Activated CD4-positive, alpha-beta T cell treated with anti-CD3 and anti-CD28 coated beads, Interleukin-2, amount 50 U/mL, for 48 hours (primary cell): ENCODE measurements at regions not wholly inside any gene's neighbourhood (a gene's known extent, or its start where the extent isn't known, plus 50 kb on each side); places are given as distances from the start of the nearest gene placed in this dataset.

ENCODE experiments used
- DNase-seq, 2 experiments: peaks; one replicate each; pipeline ENCODE4 v3.0.0-alpha.2; 2020

DNA sequence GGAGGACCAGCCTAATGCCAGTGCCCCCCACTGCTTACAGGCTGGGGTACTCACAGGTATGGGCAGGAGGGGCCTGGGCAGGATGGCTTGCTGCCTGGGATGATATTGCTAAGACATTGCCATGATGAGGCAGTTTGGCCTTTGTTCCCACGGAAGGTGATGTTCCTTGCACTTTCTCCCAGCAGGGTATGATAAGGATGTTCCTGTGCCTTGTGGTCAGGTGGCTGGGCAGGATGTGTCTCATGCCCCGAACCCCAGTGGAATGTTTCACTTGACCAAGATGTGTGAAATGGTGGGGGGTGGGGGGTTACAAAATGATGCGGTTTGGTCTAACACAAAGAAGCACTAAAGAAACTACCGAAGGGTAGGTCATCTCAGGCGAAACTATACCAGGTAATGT is 337.8 kb upstream of the ZFHX3 start:
- no peak for DNase-seq

DNA sequence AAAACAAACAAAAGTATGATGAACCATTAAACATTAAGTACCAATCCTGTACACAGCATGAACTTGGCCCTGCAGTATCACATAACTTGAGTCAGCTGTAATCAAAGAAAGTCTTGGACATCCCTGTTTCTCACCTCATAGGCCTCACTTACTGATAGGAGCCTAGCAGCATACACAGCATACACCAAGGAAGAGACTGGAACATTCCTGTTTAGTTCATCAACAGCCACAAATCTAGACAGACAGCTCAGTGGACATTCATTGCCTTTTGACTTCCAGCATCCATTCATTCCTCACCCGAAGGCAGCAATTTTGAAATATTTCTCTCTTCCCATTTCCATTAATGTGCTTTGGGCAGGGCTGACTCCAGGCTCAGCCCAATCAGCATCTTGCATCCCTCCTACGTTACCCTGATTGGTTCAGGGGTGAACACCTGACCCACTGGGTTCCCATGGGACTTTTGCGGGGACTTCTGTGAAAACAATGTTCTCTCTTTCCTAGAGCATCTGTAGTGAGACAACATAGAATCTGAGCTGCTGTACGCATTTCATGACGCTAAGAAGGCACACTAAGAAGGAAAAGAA is 336.7 kb upstream of the ZFHX3 start:
- no peak for DNase-seq

DNA sequence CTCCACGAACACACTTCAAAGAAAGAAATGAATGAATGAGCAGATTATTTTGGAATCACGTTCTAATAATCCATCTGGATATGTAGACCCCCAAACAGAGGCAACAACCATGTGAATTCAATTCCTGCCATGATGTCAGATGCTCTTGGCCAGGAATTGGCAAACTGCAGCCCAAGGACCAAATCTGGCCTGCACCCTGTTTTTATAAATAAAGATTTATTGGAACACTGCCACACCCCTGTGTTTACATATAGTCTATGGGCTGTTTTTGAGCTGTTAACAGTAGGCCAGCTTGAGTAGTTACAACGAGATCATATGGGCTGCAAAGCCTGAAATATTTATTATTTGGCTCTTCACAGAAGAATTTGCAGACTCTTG is 336.0 kb upstream of the ZFHX3 start:
- DNase-seq: no peak

DNA sequence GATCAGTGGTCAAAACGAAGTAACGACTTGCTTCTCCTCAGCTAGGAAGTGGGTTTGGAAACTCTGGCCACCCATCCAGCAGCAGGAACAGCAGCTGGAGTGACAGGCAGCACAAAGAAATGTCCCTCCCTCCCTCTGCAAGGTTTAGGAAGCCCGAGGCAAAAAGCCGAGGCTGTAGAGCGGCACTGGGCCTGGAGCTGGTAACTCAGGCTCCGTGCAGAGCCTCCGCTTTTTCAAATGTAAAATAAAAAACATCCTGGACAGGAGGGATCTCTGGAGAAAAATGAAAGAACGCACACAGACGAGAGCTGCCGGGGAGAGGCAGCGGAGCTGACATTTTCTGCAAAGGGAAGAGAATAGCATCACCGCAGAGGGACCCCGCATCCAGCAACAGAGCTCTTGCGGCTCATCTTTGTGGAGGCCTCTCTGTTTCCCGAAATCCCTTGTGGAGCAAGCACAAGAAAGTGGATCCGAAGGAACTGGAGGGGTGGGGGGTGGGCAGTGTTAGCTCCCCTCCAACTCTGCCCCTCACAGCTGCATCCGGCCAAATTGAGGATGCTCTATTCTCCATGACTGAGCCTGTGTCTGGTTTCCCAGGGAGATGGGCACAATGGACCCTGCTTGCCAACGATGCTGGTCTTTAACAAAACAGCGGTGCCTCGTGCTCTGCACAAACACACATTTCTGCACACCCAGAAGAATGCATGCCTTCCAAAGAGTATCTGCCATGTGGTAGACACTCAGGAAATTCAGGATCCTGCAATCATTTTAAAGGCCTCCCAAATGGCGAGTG is 335.5 kb upstream of the ZFHX3 start:
- no peak for DNase-seq

DNA sequence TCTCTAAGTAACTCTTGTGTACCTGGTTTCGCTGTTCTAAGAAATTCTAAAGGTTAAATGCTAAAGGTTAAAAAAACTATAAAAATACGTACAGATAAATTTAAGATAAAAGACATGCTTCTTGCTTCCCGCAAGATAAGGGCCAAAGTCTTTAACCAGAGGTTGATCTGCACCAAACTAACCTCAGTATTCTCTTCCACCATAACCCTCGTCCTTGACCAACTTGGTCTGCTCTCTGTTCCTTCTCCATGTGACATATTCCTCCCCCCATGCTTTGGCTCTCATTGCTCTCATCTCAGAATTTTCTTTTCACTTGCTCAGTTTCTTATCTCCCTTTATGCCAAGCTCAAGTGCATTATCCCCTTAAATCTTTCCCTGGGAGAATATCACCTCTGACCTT is 330.5 kb upstream of the ZFHX3 start:
- no peak for DNase-seq

DNA sequence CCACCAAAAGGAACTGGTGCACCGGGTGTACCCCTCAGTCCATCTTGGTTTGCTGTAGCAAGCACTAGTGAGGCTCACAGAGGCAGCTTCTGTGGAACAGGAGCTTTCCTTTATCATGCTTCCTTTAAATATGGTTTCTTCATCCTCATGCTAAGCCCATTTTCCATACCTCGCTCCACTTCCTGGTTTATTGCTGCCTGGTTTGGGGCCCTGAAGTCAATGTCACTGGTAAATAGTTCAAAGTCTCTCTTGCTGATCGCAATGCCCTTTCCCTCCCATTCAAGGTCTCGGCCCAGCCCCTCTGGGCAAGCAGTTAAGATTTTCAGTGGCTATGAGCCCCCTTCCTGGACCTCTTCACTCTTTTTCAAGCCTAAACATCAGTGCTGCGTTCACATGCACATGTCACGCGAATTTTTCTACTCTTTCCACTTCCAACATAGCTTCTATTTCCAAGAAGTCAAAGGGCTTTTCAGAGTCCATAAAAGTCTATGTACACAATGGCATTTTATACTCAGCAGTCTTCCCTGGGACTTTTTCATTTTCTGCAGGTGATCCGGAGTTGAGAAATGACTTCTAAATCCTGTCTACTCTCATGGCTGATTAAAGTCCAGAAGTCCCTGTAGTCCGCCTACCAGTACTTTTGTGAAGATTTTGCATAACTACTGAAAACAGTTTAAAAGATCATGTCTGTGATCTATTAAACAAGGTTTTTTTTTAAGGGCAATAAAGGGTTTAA is 323.8 kb upstream of the ZFHX3 start:
- no peak for DNase-seq

DNA sequence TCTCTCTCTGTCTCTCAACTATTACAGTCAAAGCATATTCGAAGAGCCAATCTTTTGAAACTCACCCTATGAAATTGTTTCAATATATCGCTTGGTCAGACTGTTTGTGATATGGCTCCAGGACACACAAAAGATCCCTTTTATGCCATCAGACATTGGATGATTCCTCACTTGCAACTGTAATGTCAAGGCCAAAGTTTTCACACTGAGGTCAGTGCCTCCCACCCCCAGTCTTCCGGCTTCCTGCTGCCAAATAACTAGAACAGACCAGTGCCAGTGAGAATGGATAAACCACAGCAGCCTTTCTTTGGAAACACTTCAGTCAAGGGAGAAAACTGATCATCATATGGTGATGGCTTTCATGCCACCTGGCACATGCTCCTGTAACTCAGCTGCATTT is 321.9 kb upstream of the ZFHX3 start:
- DNase-seq: no peak

DNA sequence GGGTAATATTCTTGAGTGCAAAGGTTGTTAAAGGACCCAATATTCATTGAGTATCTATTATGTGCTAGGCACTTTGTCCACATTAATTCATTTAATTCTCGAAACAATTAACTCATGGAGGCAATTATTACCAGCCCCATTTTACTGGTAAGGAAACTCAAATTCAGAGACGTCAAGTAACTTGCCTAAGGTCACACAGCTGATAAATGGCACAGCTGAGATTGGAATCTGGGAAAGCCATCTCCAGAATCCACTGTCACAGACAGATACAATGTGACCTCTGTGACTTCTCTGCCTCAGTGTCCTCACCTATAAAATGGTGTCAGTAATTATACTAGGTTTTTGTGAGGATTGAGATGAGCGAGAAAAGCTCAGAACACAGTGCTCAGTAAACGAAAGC is 320.8 kb upstream of the ZFHX3 start:
- no peak for DNase-seq

DNA sequence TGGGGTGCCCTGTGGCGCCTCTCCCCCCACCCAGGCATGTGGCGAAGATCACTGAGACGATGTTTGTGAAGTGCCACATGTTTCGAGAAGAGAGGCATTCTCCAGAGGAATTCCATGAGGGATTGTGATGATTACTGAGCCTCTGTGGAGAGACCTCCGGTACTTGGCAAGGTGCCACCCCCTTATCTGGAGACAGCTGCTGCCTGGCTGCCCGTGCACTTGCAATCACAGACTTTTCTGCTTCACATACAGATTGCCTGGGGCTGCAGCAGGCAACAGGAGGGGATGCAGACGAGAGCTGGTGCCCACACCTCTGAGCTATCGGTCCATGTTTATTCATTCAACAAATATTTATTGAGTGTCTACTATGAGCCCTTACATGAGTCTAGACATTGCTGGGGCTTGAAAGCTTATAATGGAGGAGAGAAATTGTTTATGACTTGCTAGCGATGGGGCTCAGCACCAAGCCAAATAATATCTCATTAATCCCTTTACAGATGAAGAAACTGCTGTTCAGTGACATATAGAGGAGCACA is 317.2 kb upstream of the ZFHX3 start:
- DNase-seq: no peak

DNA sequence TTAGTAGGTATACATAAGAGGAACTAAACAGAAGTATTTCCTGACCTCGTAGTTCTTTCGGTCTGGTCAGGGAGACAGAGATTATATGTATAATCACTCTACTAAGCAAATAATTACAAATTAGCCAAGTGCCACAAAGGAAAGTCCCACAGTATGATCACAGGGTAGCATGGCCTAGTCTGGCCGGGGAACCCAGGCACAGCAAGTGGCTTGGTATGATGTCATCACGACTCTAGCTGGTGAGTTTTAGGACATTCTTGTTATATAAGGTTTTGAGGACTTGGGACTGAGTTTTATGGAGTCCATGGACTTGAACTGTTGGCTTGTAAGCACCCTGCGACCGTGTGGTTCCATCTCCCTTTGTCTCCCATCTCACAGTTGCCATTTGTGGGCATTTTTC is 316.5 kb upstream of the ZFHX3 start:
- no peak for DNase-seq

DNA sequence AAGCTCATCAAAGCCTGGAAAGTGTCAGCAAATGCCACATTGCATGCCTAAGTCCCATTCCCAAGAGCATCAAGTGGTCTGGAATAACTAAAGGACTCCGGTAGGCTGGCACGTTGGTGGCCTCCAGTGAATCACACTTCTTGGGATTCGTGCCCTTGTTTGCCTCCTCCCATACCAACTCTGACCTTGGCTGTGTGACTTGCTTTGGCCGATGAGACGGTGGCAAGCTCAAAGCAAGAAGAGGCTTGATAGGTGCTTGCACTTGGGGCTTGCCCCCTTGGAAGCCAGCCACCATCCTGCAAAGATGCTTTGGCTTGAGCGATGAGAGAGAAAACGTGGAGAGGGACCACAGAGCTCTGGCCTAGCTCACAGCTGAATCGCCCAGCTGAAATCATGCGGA is 313.1 kb upstream of the ZFHX3 start:
- DNase-seq: no peak

DNA sequence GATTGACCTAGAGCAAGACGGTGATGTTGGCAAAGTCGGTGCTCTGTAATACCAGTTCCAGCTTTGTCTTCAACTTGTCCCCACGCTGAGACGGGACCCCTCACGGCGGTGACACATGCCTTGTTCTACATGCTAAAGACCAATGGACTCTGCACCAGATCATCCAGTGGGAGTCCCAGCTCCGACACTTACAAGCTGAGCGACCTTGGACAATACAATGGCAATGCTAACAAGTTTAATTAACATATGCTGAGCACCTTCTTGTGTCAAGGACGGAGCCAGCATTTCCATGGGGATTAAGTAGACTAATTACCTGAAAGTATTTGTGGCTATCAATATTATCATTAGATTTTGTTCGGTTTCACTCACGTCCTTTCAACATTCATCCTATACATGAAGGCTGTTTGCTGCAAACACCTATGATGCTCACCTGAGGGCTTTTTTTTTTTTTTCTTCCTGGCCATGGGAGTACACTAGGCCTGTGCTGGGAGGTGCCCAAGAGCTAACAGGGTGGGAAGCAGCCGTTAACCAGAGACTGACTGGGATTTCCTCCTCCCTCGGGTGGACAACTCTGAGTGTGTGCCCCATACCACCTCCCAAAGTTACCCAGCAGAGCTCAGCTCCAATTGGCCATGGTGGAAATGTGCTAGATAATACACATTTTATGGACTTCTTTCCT is 308.6 kb upstream of the ZFHX3 start:
- no peak for DNase-seq

DNA sequence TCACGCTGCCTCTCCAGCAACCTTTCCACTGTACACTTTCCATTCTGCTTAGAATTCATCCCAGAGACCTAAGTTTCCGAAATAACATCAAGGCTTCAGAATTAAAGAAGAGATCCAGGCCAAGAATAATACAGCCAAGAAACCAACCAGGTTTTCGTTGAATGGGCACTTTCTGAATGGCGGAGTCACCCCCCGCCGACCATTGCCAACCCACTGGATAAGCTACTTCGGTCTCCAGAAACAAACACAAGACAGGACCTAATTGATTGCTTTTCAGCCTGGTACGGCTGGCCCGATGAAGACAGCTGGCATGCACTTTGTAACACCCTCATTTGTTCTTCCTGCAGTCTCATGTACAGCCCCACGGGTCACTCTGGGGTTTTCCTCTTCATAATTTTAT is 308.1 kb upstream of the ZFHX3 start:
- DNase-seq: no peak

DNA sequence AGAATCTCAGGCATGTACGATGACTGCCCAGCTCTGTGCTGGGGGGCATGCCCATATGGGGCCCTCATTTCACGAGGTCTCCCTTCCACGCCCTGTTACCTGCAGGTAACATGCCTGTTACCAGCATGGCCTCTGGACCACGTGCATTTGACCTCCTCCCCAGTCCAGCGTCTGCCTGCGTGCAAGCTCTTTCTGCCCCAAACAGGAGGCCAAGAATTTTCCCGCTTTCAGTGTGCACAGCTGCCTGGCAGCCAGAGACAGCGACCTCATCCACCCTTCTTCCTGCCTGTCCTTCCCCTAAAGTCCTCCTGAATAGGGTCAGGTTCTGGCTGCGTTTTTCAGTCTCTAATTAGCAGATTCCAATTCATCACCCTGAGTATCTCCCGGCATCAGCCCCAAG is 306.5 kb upstream of the ZFHX3 start:
- DNase-seq: no peak

DNA sequence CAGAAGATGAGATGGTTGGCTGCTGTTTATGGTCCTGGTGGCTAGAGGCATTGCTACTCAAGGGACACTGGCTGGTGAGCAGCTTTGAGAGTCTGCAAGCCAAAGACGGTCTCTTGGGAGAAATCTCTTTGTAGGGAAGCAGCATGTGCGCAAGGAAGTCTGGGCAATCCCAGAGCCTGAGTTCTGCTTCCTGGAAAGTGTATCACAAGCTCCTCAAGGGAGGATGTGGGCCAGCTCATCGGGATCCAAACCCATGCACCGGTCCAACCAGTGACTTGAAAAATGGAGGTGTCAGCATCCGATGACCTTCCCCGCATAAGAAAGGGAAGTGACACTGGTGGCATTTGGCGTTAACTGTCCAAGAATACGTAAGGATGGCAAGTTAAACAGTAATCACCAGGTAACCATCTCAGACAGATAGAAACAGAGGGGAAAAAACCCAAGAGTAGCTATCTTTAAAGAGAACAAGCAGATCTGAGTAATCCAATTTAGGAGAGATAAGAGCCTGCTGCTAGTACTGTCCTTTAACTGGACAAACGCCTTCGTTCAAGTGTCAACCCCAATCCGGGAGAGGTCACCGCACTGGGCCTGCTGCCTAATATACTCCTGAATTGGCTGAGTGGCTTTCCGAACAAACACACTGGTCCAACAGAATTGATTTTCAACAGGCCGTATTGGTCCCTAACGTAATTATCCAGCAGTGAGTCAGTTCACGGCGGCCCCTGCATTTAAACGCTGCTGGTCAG is 303.0 kb upstream of the ZFHX3 start:
- DNase-seq: no peak

DNA sequence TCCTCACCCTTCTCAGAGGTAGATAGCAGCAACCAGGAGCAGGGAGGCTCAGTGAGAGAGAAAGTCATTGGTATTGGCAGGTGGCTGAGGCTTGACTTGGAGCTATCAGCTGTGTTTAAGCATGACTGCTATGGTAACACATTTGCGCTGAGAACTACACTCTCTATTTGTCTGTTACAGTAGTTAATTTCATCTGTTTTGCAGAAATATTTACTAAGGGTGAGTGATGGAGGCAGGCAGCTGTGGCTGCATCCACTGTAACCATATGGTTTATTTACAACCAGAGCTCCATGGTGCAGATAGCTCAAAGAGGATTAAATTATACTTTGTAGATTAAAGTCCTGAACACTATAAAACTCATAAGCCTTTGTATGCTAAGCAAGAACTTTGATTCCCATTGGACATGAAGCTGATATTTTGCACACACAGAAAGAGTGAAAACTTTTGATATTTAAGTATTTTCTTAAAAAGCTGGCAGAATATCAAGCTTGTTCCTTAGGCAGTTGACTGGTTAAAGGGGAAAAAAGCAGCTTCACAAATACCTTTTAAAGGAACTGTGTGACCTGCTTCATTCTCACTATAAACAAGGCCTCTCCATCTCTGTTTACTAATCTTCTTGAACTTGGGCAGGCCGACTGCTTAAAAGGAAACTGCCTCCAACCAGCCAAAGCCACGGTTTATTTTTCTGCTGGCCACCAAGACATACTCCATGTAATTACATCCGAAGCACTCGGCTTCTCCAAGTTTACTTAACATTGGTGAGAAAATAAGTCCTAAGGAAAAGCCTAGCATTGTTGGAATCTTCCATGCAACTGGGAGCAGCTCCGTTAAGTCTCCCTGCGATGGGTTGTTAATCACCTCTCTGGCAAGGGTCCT is 299.8 kb upstream of the ZFHX3 start:
- no peak for DNase-seq

DNA sequence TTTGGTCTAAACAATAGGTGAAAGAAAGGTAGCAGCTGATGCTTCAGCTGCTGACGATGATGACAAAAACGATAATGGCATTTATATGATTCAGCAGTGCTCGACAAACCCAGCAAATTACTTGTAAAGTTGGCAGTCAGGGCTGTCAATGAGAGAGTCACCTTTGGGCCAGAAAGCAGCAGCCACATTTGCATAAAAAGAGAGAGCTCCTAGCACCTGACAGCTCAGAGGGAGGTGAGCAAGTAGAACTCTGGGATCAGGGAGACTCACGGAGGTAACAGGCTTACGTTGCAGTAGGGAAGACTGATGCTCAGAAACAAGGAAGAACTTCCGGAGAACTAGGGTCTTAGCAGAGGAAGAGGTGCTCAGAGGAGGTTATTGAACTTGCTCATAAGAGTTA is 291.9 kb upstream of the ZFHX3 start:
- no peak for DNase-seq

DNA sequence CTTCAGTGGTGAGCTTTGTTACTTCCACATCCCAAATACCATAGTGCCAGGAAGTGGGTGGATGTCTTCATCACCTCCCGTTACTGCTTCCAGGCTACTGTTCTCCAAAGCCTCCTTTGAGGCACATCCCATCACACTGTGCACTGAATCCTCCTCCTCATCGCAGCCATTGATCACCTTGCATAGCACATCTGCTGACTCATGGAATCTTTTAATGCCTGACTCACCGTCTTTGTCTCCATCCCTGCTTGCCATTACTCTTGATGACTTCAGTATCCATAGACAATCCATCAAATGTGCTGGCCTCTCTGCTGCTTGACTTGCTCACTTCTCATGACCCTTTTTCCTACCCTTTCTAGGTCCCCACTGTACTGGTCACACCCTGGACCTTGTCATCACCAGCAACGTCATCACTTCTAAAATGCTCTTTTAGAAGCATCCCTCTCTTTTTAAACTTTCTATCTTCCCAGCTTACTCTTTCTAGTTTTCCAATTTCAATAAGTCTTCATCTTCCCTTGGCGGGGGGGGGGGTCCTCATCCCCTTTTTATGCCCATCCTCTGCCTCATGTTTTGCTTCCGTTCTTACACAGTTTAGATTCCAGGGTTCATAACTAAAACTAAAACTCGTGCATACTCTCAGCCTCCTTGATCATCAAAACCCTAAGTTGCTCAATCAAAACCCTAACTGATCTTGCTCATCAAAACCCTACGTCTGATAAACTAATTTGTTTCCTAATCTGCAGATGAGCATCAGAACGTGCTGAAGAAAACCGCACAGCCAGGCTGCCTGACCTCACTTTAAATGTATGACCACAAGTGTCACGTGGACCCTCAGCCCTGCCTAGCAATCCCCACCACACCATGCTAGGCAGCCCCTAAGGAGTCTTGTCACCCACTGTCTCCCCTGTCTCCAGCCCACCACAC is 289.7 kb upstream of the ZFHX3 start:
- DNase-seq: no peak

DNA sequence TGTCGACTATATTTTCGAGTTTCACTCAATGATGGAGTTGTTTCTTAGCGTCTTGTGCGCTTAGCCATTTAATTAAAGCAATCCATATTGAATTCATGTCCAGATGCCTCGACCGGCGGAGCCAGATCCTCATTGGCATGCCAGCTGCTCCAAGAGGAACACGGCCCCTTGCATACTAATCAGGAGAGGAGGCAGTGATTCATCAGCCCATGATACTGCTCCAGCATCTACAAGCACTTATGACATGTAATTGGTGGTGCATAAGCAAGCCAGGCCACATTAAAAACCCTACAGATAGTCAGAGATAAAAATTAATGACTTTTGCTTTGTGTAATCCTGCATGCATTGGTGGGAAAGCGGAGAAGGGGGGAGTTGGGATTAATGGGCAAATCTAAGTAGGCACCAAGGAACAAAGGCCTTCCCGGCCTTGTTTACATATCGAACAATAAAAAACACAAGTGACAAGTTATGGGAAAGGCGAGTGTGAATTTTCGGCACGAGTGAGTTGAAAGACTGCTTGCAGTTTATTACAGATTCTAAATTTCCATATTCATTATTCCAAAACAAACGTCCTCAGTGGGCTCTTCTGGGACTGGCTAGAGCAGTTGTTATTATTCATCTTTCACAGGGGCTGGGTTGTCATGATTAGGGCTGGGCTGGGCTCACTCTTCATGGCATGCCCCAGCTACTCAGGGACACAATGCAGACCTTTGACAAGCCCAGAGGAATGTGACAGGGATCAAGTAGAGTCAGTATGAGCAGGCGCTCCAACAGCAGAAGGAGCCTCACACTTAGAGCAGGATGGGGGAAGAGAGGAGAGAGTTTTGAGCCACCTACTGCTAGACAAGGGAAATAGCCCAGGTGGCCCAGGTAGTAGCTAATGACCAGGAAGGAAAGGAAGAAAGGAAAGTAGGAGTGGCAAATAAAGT is 281.7 kb upstream of the ZFHX3 start:
- DNase-seq: no peak
